AG10803 (cell line): ENCODE measurements at regions not wholly inside any gene's neighbourhood (a gene's known extent, or its start where the extent isn't known, plus 50 kb on each side); places are given as distances from the start of the nearest gene placed in this dataset.

ENCODE experiments used
- DNase-seq: peaks from one replicate; pipeline ENCODE4 v3.0.0; 2010; ENCODE audit warnings: low read depth
- H3K4me3 ChIP-seq: 2 replicates; pipeline ENCODE4 v1.5.1; 2011; ENCODE audit warnings: mild to moderate bottlenecking, low read length, control low read depth
- CTCF ChIP-seq: conservative IDR thresholded peaks from 2 replicates; pipeline ENCODE4 v1.5.1; 2011; ENCODE audit warnings: mild to moderate bottlenecking, low read length, control low read depth, inconsistent platforms

GRCh38 chr1:38117444-38117887, 70.9 kb upstream of the POU3F1 start:
- H3K4me3 ChIP-seq, result no peak overlapping the region
- TF ChIP-seq CTCF, result no peak
- no peak for DNase-seq

- no peak overlapping the region for H3K4me3 ChIP-seq
- no peak for DNase-seq
These were observed 69.1 kb upstream of the POU3F1 start for GRCh38 chr1:38115682-38116202.

GRCh38 chr1:38115226-38115625, 68.6 kb upstream of the POU3F1 start:
- no peak overlapping the region for H3K4me3 ChIP-seq
- no peak for TF ChIP-seq CTCF
- DNase-seq, result no peak

More at GRCh38 chr1:38115682-38116202, 69.1 kb upstream of the POU3F1 start:
- TF ChIP-seq CTCF, result no peak

- DNase-seq, result peak; percentile 53
- TF ChIP-seq CTCF, result no peak
- H3K4me3 ChIP-seq, result no peak overlapping the region
These were observed 67.8 kb upstream of the POU3F1 start for GRCh38 chr1:38114241-38115026.

- DNase-seq, result no peak
- TF ChIP-seq CTCF, result no peak
These were observed 66.6 kb upstream of the POU3F1 start for GRCh38 chr1:38113159-38113666.

GRCh38 chr1:38111589-38111988, 65.0 kb upstream of the POU3F1 start:
- DNase-seq, result no peak
- no peak overlapping the region for H3K4me3 ChIP-seq
- no peak for TF ChIP-seq CTCF

More at GRCh38 chr1:38113159-38113666, 66.6 kb upstream of the POU3F1 start:
- H3K4me3 ChIP-seq, result no peak overlapping the region

GRCh38 chr1:38105267-38105666, 58.7 kb upstream of the POU3F1 start:
- no peak for DNase-seq
- TF ChIP-seq CTCF, result no peak
- H3K4me3 ChIP-seq, result no peak overlapping the region
